Panc1 (cell line): ENCODE measurements at regions not wholly inside any gene's neighbourhood (a gene's known extent, or its start where the extent isn't known, plus 50 kb on each side); places are given as distances from the start of the nearest gene placed in this dataset.

Experiments
- ATAC-seq: fragments of 200-7000 bp; cut with Tn5 transposase; 2 replicates; pipeline ENCODE4 v1.9.1; 2020; ENCODE audit warnings: mild to moderate bottlenecking, moderate library complexity
- BruUV-seq: library from RNA; stranded (reverse); fragments of 400-500 nt; replicated peaks from 2 replicates; lab custom pipeline; 2021; lab: Mats Ljungman, UMichigan
- CTCF ChIA-PET: fragments of 300-600 bp; sonication (Branson Sonifier 250); formaldehyde crosslinking; loops from one replicate; lab custom pipeline; 2022; ENCODE audit warnings: antibody characterized with exemption; lab: Charles Lee
- POLR2A ChIA-PET: fragments of 300-600 bp; sonication (Branson Sonifier 250); formaldehyde crosslinking; loops from one replicate; lab custom pipeline; 2022; ENCODE audit warnings: antibody characterized with exemption; lab: Charles Lee
- DNase-seq: peaks from one replicate; pipeline ENCODE4 v3.0.0-alpha.2; 2010; ENCODE audit warnings: low read depth, low spot score
- H3K27ac ChIP-seq: 2 replicates; pipeline ENCODE4 v1.5.1; 2011; ENCODE audit warnings: mild to moderate bottlenecking, low read length, inconsistent platforms
- H3K27me3 ChIP-seq: fragments of 200-500 bp; sonication (Bioruptor generic); 2 replicates; pipeline ENCODE4 v1.6.0; 2014; ENCODE audit warnings: low read length, inconsistent platforms; ENCODE audit not compliant: control insufficient read depth, insufficient read depth
- H3K36me3 ChIP-seq: fragments of 200-500 bp; sonication (Bioruptor generic); 2 replicates; pipeline ENCODE4 v1.5.1; 2014; ENCODE audit warnings: inconsistent platforms, mild to moderate bottlenecking, low read length, moderate library complexity; ENCODE audit not compliant: control insufficient read depth, insufficient read depth
- H3K4me1 ChIP-seq: 2 replicates; pipeline ENCODE4 v1.5.1; 2011; ENCODE audit warnings: inconsistent platforms, mild to moderate bottlenecking, low read length, moderate library complexity; ENCODE audit not compliant: control insufficient read depth, insufficient read depth
- H3K4me3 ChIP-seq, 2 experiments: 2 replicates each; pipeline ENCODE4 v1.5.1; 2011 to 2012; ENCODE audit warnings: low read depth in 2 of 2, low read length in 2 of 2, mild to moderate bottlenecking in 2 of 2, inconsistent platforms in 1 of 2, moderate library complexity in 1 of 2
- H3K9me3 ChIP-seq: fragments of 200-500 bp; sonication (Bioruptor generic); 2 replicates; pipeline ENCODE4 v1.5.1; 2014; ENCODE audit warnings: low read depth, mild to moderate bottlenecking, inconsistent platforms, low read length, moderate library complexity; ENCODE audit not compliant: control insufficient read depth, insufficient read depth
- CTCF ChIP-seq: fragments of 450-650 bp; IDR thresholded peaks from 2 replicates; pipeline ENCODE4 v1.5.1; 2017; ENCODE audit warnings: mild to moderate bottlenecking
- POLR2AphosphoS5 ChIP-seq: IDR thresholded peaks from 2 replicates; pipeline ENCODE4 v1.6.1; 2012; ENCODE audit warnings: mild to moderate bottlenecking, low read depth, low read length, moderate library complexity
- REST ChIP-seq, 2 experiments: IDR thresholded peaks; 2 replicates each; pipeline ENCODE4 v1.6.1; 2011 to 2012; ENCODE audit warnings: low read depth in 2 of 2, control low read depth in 1 of 2, low read length in 1 of 2, mild to moderate bottlenecking in 1 of 2, moderate library complexity in 1 of 2; ENCODE audit not compliant: insufficient read depth in 1 of 2
- SIN3A ChIP-seq: IDR thresholded peaks from 2 replicates; pipeline ENCODE4 v1.6.1; 2012; ENCODE audit warnings: low read depth, mild to moderate bottlenecking, low read length, moderate library complexity, borderline replicate concordance; ENCODE audit not compliant: insufficient read depth
- TCF7L2 ChIP-seq: IDR thresholded peaks from 2 replicates; pipeline ENCODE4 v1.6.1; 2011; ENCODE audit warnings: mild to moderate bottlenecking, low read depth, low read length, inconsistent platforms
- in situ Hi-C: cut with HindIII; loops from 2 replicates; pipeline ENCODE4 v1.10.0; 2016; ENCODE audit warnings: low sequenced_read_pairs, low pct_unique_long_range_greater_than_20kb
- intact Hi-C: fragments of 100-400 bp; cut with micrococcal nuclease; formaldehyde crosslinking; loops from one replicate; pipeline ENCODE4 v1.10.0; 2022; ENCODE audit not compliant: unreplicated experiment

- Histone ChIP-seq H3K4me1 (no peaks in the 10 kb centered on the region), H3K27me3 (no peaks in the 10 kb centered on the region), H3K4me3 (no peak overlapping the region), H3K36me3 (no peaks in the 10 kb centered on the region), H3K27ac (no peak overlapping the region), H3K9me3 (0 out of 2 replicates have a peak, but pooled peaks cover 3% of the 10 kb centered on the region)
- ATAC-seq: no peak
- no peak for TF ChIP-seq CTCF
- CTCF ChIA-PET: no interaction called here
- intact Hi-C loops: no loop called here
- POLR2A ChIA-PET: interaction anchor here (0.5 to 0.7 kb wide), 2 partner anchors 59 to 1065 kb away, joined by 3 read pairs; no protein-coding TSS in a partner anchor
- in situ Hi-C loops: no loop called here
- DNase-seq: no peak
- BruUV-seq: no TSS peak
These were observed 311.1 kb downstream of the C6orf118 start for GRCh38 chr6:164998297-164998696.

GRCh38 chr6:164996838-164997237, 312.6 kb downstream of the C6orf118 start:
- Histone ChIP-seq H3K9me3 (no peaks in the 10 kb centered on the region), H3K4me3 (no peak overlapping the region), H3K4me1 (no peaks in the 10 kb centered on the region), H3K27ac (no peak overlapping the region), H3K27me3 (no peaks in the 10 kb centered on the region), H3K36me3 (no peaks in the 10 kb centered on the region)
- ATAC-seq (no peak), DNase-seq (no peak)
- no peak for TF ChIP-seq REST (IDR thresholded peaks at IDR 0.05; ENCODE audit: insufficient read depth in 1 of 2, low read depth in 2 of 2, low read length in 1 of 2)
- ChIA-PET CTCF (no interaction called here), POLR2A (no interaction called here)
- in situ Hi-C loops: no loop called here
- intact Hi-C loops: no loop called here
- BruUV-seq: no TSS peak

GRCh38 chr6:164991573-164991972, 317.8 kb downstream of the C6orf118 start:
- H3K27me3 ChIP-seq: no peaks in the 10 kb centered on the region
- no peak for TF ChIP-seq CTCF
- TF ChIP-seq SIN3A: no peak
- no peak for TF ChIP-seq REST (IDR thresholded peaks at IDR 0.05; ENCODE audit: insufficient read depth in 1 of 2, low read depth in 2 of 2, low read length in 1 of 2)
- no peak for TF ChIP-seq POLR2AphosphoS5
- no peak for TF ChIP-seq TCF7L2
- H3K9me3 ChIP-seq: no peaks in the 10 kb centered on the region
- ChIA-PET CTCF (no interaction called here), POLR2A (no interaction called here)
- no peak overlapping the region for H3K27ac ChIP-seq
- intact Hi-C loops (no loop called here), in situ Hi-C loops (no loop called here)
- no peaks in the 10 kb centered on the region for H3K36me3 ChIP-seq
- H3K4me3 ChIP-seq: no peak overlapping the region
- no peak for ATAC-seq
- BruUV-seq: no TSS peak
- no peaks in the 10 kb centered on the region for H3K4me1 ChIP-seq
- no peak for DNase-seq
